GM23338 (cell line): ENCODE measurements at regions not wholly inside any gene's neighbourhood (a gene's known extent, or its start where the extent isn't known, plus 50 kb on each side); places are given as distances from the start of the nearest gene placed in this dataset.

ENCODE experiments used
- ATAC-seq: fragments of 200-7000 bp; cut with Tn5 transposase; 3 replicates; pipeline ENCODE4 v1.9.1; 2020
- DNase-seq: peaks from one replicate; pipeline ENCODE4 v3.0.0-alpha.2; 2015; ENCODE audit warnings: low spot score
- H2AFZ ChIP-seq: fragments of 200-600 bp; sonication (generic); 2 replicates; pipeline ENCODE4 v1.8.0; 2016; ENCODE audit warnings: antibody characterized with exemption, mild to moderate bottlenecking, moderate library complexity
- H3F3A ChIP-seq: fragments of 200-600 bp; sonication (generic); replicated peaks from 2 replicates; pipeline ENCODE4 v1.8.0; 2017; ENCODE audit warnings: antibody characterized with exemption, mixed run types, low read depth
- H3K27ac ChIP-seq: fragments of 200-600 bp; sonication (generic); 2 replicates; pipeline ENCODE4 v1.6.1; 2016; ENCODE audit warnings: low read depth
- H3K27me3 ChIP-seq: fragments of 200-600 bp; sonication (generic); 2 replicates; pipeline ENCODE4 v1.8.0; 2016; ENCODE audit warnings: mild to moderate bottlenecking, mixed run types, moderate library complexity; ENCODE audit not compliant: insufficient read depth
- H3K36me3 ChIP-seq: fragments of 200-600 bp; sonication (generic); 2 replicates; pipeline ENCODE4 v1.8.0; 2016; ENCODE audit warnings: mild to moderate bottlenecking; ENCODE audit not compliant: insufficient read depth
- H3K4me1 ChIP-seq: fragments of 200-600 bp; sonication (generic); 2 replicates; pipeline ENCODE4 v1.8.0; 2016; ENCODE audit warnings: mild to moderate bottlenecking, moderate library complexity; ENCODE audit not compliant: insufficient read depth
- H3K4me2 ChIP-seq: fragments of 200-600 bp; sonication (generic); 2 replicates; pipeline ENCODE4 v1.7.1; 2017; ENCODE audit warnings: mixed run types
- H3K4me3 ChIP-seq: fragments of 200-600 bp; sonication (generic); 2 replicates; pipeline ENCODE4 v1.6.1; 2016; ENCODE audit warnings: mixed run types
- H3K79me2 ChIP-seq: fragments of 200-600 bp; sonication (generic); replicated peaks from 2 replicates; pipeline ENCODE4 v1.8.0; 2017; ENCODE audit warnings: mild to moderate bottlenecking; ENCODE audit not compliant: insufficient read depth
- H3K9me2 ChIP-seq: fragments of 200-600 bp; sonication (generic); 2 replicates; pipeline ENCODE4 v1.8.0; 2017; ENCODE audit not compliant: insufficient read depth
- H4K20me1 ChIP-seq: fragments of 200-600 bp; sonication (generic); replicated peaks from 2 replicates; pipeline ENCODE4 v1.8.0; 2017; ENCODE audit warnings: mild to moderate bottlenecking; ENCODE audit not compliant: insufficient read depth
- H3K27ac Mint-ChIP-seq: 2 replicates; pipeline ENCODE4 v1.8.0; 2020; ENCODE audit warnings: inconsistent platforms, mild to moderate bottlenecking, moderate library complexity, mixed read lengths
- H3K27me3 Mint-ChIP-seq: 3 replicates; pipeline ENCODE4 v1.8.0; 2022; ENCODE audit warnings: low read depth, mild to moderate bottlenecking, moderate library complexity, mixed read lengths, inconsistent platforms; ENCODE audit not compliant: insufficient read depth, poor library complexity
- H3K36me3 Mint-ChIP-seq: 3 replicates; pipeline ENCODE4 v1.8.0; 2021; ENCODE audit warnings: low read depth, mild to moderate bottlenecking, inconsistent platforms, moderate library complexity, mixed read lengths
- H3K4me1 Mint-ChIP-seq: 3 replicates; pipeline ENCODE4 v1.8.0; 2020; ENCODE audit warnings: mild to moderate bottlenecking, inconsistent platforms, mixed read lengths
- H3K4me3 Mint-ChIP-seq: 3 replicates; pipeline ENCODE4 v1.8.0; 2021; ENCODE audit warnings: moderate library complexity, mild to moderate bottlenecking, inconsistent platforms, mixed read lengths
- H3K9me3 Mint-ChIP-seq: 3 replicates; pipeline ENCODE4 v1.8.0; 2020; ENCODE audit warnings: moderate library complexity, mild to moderate bottlenecking, inconsistent platforms, mixed read lengths
- CREB1 ChIP-seq: fragments of 250-450 bp; sonication (Bioruptor Pico); IDR thresholded peaks from 2 replicates; pipeline ENCODE4 v1.5.0; 2020; ENCODE audit warnings: low read depth, mild to moderate bottlenecking, moderate library complexity
- ETS1 ChIP-seq: IDR thresholded peaks from 2 replicates; pipeline ENCODE4 v1.6.1; 2016; ENCODE audit warnings: antibody characterized with exemption
- EZH2 ChIP-seq: fragments of 200-600 bp; sonication (generic); IDR thresholded peaks from one replicate; pipeline ENCODE4 v1.8.0; 2017; ENCODE audit warnings: antibody characterized with exemption, mild to moderate bottlenecking, low read depth; ENCODE audit not compliant: unreplicated experiment
- EZH2phosphoT487 ChIP-seq: fragments of 200-600 bp; sonication (generic); IDR thresholded peaks from one replicate; pipeline ENCODE4 v1.8.1; 2018; ENCODE audit warnings: antibody characterized with exemption; ENCODE audit not compliant: unreplicated experiment
- JUNB ChIP-seq: IDR thresholded peaks from one replicate; pipeline ENCODE4 v1.6.1; 2016; ENCODE audit warnings: antibody characterized with exemption; ENCODE audit not compliant: unreplicated experiment
- NANOG ChIP-seq: IDR thresholded peaks from 2 replicates; pipeline ENCODE4 v1.6.1; 2016; ENCODE audit warnings: antibody characterized with exemption, borderline replicate concordance
- POLR2AphosphoS5 ChIP-seq: IDR thresholded peaks from 2 replicates; pipeline ENCODE4 v1.6.1; 2016; ENCODE audit warnings: antibody characterized with exemption, low read depth
- REST ChIP-seq: IDR thresholded peaks from one replicate; pipeline ENCODE4 v1.6.1; 2018; ENCODE audit warnings: antibody characterized with exemption; ENCODE audit not compliant: unreplicated experiment
- STAT1 ChIP-seq: IDR thresholded peaks from one replicate; pipeline ENCODE4 v1.6.1; 2016; ENCODE audit warnings: antibody characterized with exemption; ENCODE audit not compliant: unreplicated experiment
- ZNF114 ChIP-seq: fragments of 250-450 bp; sonication (Bioruptor Pico); IDR thresholded peaks from 2 replicates; pipeline ENCODE4 v1.5.0; 2020; ENCODE audit warnings: mild to moderate bottlenecking, moderate library complexity
- ZNF331 ChIP-seq: fragments of 250-450 bp; sonication (Bioruptor Pico); IDR thresholded peaks from 2 replicates; pipeline ENCODE4 v1.5.0; 2020; ENCODE audit warnings: low read depth, mild to moderate bottlenecking, moderate library complexity
- TF ChIP-seq, protein P1 (sequence below), 2 experiments: fragments of 200-600 bp in 1 of 2; sonication (generic) in 1 of 2; conservative IDR thresholded peaks; 2 replicates each; pipeline versions ENCODE4 v1.5.1 to v1.6.1; 2016 to 2017; ENCODE audit warnings: antibody characterized with exemption in 2 of 2, low read depth in 2 of 2, mild to moderate bottlenecking in 2 of 2, moderate library complexity in 1 of 2
- TF ChIP-seq, protein P2 (sequence below): fragments of 250-450 bp; sonication (Bioruptor Pico); IDR thresholded peaks from 2 replicates; pipeline ENCODE4 v1.5.0; 2020; ENCODE audit warnings: mild to moderate bottlenecking, moderate library complexity

DNA sequence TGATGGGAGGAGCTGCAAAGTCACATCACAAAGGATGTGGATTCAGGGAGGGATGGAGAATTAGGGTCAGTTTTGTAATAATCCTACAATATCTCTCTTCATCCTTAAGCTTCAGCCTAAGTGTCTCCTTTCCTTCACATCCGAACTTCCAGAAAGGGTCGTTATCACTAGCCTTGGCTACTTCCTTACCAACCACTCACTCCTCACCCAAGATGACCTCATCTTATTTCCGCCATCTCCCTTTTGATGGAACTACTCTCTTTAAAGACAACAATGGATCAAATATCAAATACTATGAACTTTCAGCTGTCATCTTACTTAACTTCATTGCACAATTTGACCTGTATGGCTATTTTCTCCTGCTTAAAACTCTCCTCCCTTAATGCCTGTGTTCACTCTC, 69.6 kb upstream of the BARHL2 start:
- peaks cover 2% of the 10 kb centered on the region; the same call in 1 of the 3 replicates for H3K36me3 Mint-ChIP-seq

More for the DNA sequence above, 69.6 kb upstream of the BARHL2 start:
- Mint-ChIP-seq H3K27ac (no peak overlapping the region), H3K4me3 (no peak overlapping the region), H3K4me1 (peaks cover 8% of the 10 kb centered on the region), H3K9me3 (peaks cover 3% of the 10 kb centered on the region; the same call in 1 of the 3 replicates), H3K27me3 (peaks cover 9% of the 10 kb centered on the region)
- no peaks in the 10 kb centered on the region for H4K20me1 ChIP-seq
- ATAC-seq (no peak), DNase-seq (no peak)
- no peak overlapping the region for H2AFZ ChIP-seq
- peaks cover 11% of the 10 kb centered on the region; the same call in 1 of the 2 replicates for H3K4me1 ChIP-seq
- no peaks in the 10 kb centered on the region for H3K79me2 ChIP-seq
- no peaks in the 10 kb centered on the region for H3F3A ChIP-seq
- H3K4me3 ChIP-seq: no peak overlapping the region
- TF ChIP-seq, protein P1, sequence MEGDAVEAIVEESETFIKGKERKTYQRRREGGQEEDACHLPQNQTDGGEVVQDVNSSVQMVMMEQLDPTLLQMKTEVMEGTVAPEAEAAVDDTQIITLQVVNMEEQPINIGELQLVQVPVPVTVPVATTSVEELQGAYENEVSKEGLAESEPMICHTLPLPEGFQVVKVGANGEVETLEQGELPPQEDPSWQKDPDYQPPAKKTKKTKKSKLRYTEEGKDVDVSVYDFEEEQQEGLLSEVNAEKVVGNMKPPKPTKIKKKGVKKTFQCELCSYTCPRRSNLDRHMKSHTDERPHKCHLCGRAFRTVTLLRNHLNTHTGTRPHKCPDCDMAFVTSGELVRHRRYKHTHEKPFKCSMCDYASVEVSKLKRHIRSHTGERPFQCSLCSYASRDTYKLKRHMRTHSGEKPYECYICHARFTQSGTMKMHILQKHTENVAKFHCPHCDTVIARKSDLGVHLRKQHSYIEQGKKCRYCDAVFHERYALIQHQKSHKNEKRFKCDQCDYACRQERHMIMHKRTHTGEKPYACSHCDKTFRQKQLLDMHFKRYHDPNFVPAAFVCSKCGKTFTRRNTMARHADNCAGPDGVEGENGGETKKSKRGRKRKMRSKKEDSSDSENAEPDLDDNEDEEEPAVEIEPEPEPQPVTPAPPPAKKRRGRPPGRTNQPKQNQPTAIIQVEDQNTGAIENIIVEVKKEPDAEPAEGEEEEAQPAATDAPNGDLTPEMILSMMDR (conservative IDR thresholded peaks at IDR 0.05; ENCODE audit: low read depth in 2 of 2): no peak
- TF ChIP-seq NANOG: no peak
- TF ChIP-seq EZH2phosphoT487: no peak
- TF ChIP-seq ETS1: no peak
- no peak for TF ChIP-seq JUNB
- TF ChIP-seq, protein P2, sequence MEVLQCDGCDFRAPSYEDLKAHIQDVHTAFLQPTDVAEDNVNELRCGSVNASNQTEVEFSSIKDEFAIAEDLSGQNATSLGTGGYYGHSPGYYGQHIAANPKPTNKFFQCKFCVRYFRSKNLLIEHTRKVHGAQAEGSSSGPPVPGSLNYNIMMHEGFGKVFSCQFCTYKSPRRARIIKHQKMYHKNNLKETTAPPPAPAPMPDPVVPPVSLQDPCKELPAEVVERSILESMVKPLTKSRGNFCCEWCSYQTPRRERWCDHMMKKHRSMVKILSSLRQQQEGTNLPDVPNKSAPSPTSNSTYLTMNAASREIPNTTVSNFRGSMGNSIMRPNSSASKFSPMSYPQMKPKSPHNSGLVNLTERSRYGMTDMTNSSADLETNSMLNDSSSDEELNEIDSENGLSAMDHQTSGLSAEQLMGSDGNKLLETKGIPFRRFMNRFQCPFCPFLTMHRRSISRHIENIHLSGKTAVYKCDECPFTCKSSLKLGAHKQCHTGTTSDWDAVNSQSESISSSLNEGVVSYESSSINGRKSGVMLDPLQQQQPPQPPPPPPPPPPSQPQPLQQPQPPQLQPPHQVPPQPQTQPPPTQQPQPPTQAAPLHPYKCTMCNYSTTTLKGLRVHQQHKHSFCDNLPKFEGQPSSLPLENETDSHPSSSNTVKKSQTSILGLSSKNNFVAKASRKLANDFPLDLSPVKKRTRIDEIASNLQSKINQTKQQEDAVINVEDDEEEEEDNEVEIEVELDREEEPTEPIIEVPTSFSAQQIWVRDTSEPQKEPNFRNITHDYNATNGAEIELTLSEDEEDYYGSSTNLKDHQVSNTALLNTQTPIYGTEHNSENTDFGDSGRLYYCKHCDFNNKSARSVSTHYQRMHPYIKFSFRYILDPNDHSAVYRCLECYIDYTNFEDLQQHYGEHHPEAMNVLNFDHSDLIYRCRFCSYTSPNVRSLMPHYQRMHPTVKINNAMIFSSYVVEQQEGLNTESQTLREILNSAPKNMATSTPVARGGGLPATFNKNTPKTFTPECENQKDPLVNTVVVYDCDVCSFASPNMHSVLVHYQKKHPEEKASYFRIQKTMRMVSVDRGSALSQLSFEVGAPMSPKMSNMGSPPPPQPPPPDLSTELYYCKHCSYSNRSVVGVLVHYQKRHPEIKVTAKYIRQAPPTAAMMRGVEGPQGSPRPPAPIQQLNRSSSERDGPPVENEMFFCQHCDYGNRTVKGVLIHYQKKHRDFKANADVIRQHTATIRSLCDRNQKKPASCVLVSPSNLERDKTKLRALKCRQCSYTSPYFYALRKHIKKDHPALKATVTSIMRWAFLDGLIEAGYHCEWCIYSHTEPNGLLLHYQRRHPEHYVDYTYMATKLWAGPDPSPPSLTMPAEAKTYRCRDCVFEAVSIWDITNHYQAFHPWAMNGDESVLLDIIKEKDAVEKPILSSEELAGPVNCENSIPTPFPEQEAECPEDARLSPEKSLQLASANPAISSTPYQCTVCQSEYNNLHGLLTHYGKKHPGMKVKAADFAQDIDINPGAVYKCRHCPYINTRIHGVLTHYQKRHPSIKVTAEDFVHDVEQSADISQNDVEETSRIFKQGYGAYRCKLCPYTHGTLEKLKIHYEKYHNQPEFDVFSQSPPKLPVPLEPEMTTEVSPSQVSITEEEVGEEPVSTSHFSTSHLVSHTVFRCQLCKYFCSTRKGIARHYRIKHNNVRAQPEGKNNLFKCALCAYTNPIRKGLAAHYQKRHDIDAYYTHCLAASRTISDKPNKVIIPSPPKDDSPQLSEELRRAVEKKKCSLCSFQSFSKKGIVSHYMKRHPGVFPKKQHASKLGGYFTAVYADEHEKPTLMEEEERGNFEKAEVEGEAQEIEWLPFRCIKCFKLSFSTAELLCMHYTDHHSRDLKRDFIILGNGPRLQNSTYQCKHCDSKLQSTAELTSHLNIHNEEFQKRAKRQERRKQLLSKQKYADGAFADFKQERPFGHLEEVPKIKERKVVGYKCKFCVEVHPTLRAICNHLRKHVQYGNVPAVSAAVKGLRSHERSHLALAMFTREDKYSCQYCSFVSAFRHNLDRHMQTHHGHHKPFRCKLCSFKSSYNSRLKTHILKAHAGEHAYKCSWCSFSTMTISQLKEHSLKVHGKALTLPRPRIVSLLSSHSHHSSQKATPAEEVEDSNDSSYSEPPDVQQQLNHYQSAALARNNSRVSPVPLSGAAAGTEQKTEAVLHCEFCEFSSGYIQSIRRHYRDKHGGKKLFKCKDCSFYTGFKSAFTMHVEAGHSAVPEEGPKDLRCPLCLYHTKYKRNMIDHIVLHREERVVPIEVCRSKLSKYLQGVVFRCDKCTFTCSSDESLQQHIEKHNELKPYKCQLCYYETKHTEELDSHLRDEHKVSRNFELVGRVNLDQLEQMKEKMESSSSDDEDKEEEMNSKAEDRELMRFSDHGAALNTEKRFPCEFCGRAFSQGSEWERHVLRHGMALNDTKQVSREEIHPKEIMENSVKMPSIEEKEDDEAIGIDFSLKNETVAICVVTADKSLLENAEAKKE (CRISPR knock-in tag): no peak
- TF ChIP-seq ZNF331: no peak
- TF ChIP-seq POLR2AphosphoS5: no peak
- no peak for TF ChIP-seq STAT1
- TF ChIP-seq REST: no peak
- TF ChIP-seq EZH2: no peak
- no peak for TF ChIP-seq ZNF114 (CRISPR knock-in tag)
- TF ChIP-seq CREB1 (CRISPR knock-in tag): no peak
- no peak overlapping the region for H3K27ac ChIP-seq
- H3K4me2 ChIP-seq: no peak overlapping the region
- no peaks in the 10 kb centered on the region for H3K27me3 ChIP-seq
- H3K9me2 ChIP-seq: 0 out of 2 replicates have a peak, but pooled peaks cover 4% of the 10 kb centered on the region
- no peaks in the 10 kb centered on the region for H3K36me3 ChIP-seq
